ENCODE measurements at regions not wholly inside any gene's neighbourhood (a gene's known extent, or its start where the extent isn't known, plus 50 kb on each side); places are given as distances from the start of the nearest gene placed in this dataset.
"Not testable (repeated sequence)": the region's sequence is repeated elsewhere in the genome, so short reads cannot be mapped to it uniquely, and the experiment has no call there.

DNA sequence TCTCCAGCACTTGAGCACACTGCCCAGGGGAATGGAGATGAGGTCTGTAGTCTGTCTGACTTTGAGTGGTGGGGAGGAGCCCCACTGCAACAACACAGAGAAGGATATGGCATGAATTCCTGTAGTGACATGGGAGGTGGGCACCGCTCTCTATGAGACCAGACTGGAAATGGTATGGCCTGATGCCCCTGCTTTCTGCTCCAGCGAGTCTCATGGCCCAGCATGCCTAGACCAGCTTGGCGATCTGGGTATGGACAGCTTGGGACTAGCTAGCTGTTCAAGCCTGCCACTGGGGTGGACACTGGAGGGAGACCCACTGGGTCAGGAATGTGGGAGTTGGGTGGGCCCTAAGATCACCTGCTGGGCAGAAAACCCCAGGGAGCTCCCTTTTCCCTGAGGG is 477.8 kb upstream of the SEL1L start:
- ATAC-seq (replicated peaks in 1 of 2) = no peak
- DNase-seq = no peak
- Mint-ChIP-seq H3K27ac (no peak overlapping the region), H3K27me3 (ENCODE audit: low read depth) (no peaks in the 10 kb centered on the region), H3K4me3 (no peak overlapping the region), H3K36me3 (ENCODE audit: insufficient read depth in 2 of 2) (no peaks in the 10 kb centered on the region), H3K9me3 (peaks cover 2 to 4% of the 10 kb centered on the region in 2 donors), H3K4me1 (ENCODE audit: low read depth) (no peaks in the 10 kb centered on the region)

GRCh38 chr14:82029038-82029437 is 495.4 kb upstream of the SEL1L start:
- Mint-ChIP-seq H3K27me3 (ENCODE audit: low read depth) (no peaks in the 10 kb centered on the region), H3K27ac (no peak overlapping the region), H3K36me3 (ENCODE audit: insufficient read depth in 2 of 2) (peaks cover 0 to 3% of the 10 kb centered on the region in 2 donors), H3K4me1 (ENCODE audit: low read depth) (no peaks in the 10 kb centered on the region), H3K4me3 (no peak overlapping the region), H3K9me3 (peaks cover 11% of the 10 kb centered on the region in 2 donors)
- ATAC-seq (replicated peaks in 1 of 2) = no peak
- DNase-seq = no peak

- no peaks in the 10 kb centered on the region for H3K4me1 Mint-ChIP-seq (ENCODE audit: low read depth)
- no peaks in the 10 kb centered on the region for H3K27me3 Mint-ChIP-seq (ENCODE audit: low read depth)
- ATAC-seq (replicated peaks in 1 of 2) = no peak
These were observed 501.7 kb upstream of the SEL1L start for GRCh38 chr14:82035397-82035796.

DNA sequence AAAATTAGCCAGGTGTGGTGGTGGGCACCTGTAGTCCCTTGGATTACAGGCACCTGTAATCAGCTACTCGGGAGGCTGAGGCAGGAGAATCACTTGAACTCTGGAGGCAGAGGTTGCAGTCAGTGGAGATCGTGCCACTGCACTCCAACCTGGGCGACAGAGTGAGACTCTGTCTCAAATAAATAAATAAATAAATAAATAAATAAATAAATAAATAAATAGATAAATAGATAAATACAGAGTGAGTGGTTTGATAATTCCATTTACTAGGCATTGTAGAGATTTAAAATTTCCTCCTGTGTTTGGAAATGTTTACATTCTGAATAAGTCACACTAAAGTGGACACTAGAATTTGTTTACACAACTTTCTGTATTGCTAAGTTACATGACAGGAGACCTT is 504.4 kb upstream of the SEL1L start:
- not testable (repeated sequence) for ATAC-seq (replicated peaks in 1 of 2); H3K27ac Mint-ChIP-seq; H3K9me3 Mint-ChIP-seq; DNase-seq; H3K4me1 Mint-ChIP-seq (ENCODE audit: low read depth); H3K27me3 Mint-ChIP-seq (ENCODE audit: low read depth); H3K36me3 Mint-ChIP-seq (ENCODE audit: insufficient read depth in 2 of 2); H3K4me3 Mint-ChIP-seq

More at GRCh38 chr14:82035397-82035796, 501.7 kb upstream of the SEL1L start:
- DNase-seq = no peak
- Mint-ChIP-seq H3K4me3 (no peak overlapping the region), H3K9me3 (peaks cover 2% of the 10 kb centered on the region in 2 donors), H3K36me3 (ENCODE audit: insufficient read depth in 2 of 2) (no peaks in the 10 kb centered on the region), H3K27ac (no peak overlapping the region)

GRCh38 chr14:82045339-82045738 is 511.7 kb upstream of the SEL1L start:
- Mint-ChIP-seq H3K9me3 (peaks cover 0 to 6% of the 10 kb centered on the region in 2 donors), H3K27ac (no peak overlapping the region), H3K4me1 (ENCODE audit: low read depth) (no peaks in the 10 kb centered on the region), H3K27me3 (ENCODE audit: low read depth) (no peaks in the 10 kb centered on the region), H3K4me3 (no peak overlapping the region), H3K36me3 (ENCODE audit: insufficient read depth in 2 of 2) (peaks cover 0 to 3% of the 10 kb centered on the region in 2 donors)
- no peak for DNase-seq
- ATAC-seq (replicated peaks in 1 of 2) = no peak

- H3K9me3 Mint-ChIP-seq = peaks cover 0 to 10% of the 10 kb centered on the region in 2 donors
- no peak overlapping the region for H3K27ac Mint-ChIP-seq
- H3K4me3 Mint-ChIP-seq = no peak overlapping the region
- peaks cover 0 to 3% of the 10 kb centered on the region in 2 donors for H3K36me3 Mint-ChIP-seq (ENCODE audit: insufficient read depth in 2 of 2)
- no peak for ATAC-seq (replicated peaks in 1 of 2)
- DNase-seq = no peak
- H3K27me3 Mint-ChIP-seq (ENCODE audit: low read depth) = no peaks in the 10 kb centered on the region
- no peaks in the 10 kb centered on the region for H3K4me1 Mint-ChIP-seq (ENCODE audit: low read depth)
These were observed 513.0 kb upstream of the SEL1L start for GRCh38 chr14:82046512-82047226.

GRCh38 chr14:82047777-82048470 is 514.3 kb upstream of the SEL1L start:
- Mint-ChIP-seq H3K4me3 (no peak overlapping the region), H3K36me3 (ENCODE audit: insufficient read depth in 2 of 2) (peaks cover 0 to 3% of the 10 kb centered on the region in 2 donors), H3K27ac (no peak overlapping the region), H3K9me3 (peaks cover 0 to 10% of the 10 kb centered on the region in 2 donors), H3K4me1 (ENCODE audit: low read depth) (no peaks in the 10 kb centered on the region), H3K27me3 (ENCODE audit: low read depth) (no peaks in the 10 kb centered on the region)
- ATAC-seq (replicated peaks in 1 of 2) = no peak
- DNase-seq = no peak

- H3K4me3 Mint-ChIP-seq = no peak overlapping the region
- H3K27me3 Mint-ChIP-seq (ENCODE audit: low read depth) = no peaks in the 10 kb centered on the region
- no peak overlapping the region for H3K27ac Mint-ChIP-seq
- H3K9me3 Mint-ChIP-seq = peaks cover 2 to 13% of the 10 kb centered on the region in 2 donors
- ATAC-seq (replicated peaks in 1 of 2) (no peak), DNase-seq (no peak)
- peaks cover 0 to 3% of the 10 kb centered on the region in 2 donors for H3K36me3 Mint-ChIP-seq (ENCODE audit: insufficient read depth in 2 of 2)
- no peaks in the 10 kb centered on the region for H3K4me1 Mint-ChIP-seq (ENCODE audit: low read depth)
These were observed 519.1 kb upstream of the SEL1L start for GRCh38 chr14:82052778-82053177.

DNA sequence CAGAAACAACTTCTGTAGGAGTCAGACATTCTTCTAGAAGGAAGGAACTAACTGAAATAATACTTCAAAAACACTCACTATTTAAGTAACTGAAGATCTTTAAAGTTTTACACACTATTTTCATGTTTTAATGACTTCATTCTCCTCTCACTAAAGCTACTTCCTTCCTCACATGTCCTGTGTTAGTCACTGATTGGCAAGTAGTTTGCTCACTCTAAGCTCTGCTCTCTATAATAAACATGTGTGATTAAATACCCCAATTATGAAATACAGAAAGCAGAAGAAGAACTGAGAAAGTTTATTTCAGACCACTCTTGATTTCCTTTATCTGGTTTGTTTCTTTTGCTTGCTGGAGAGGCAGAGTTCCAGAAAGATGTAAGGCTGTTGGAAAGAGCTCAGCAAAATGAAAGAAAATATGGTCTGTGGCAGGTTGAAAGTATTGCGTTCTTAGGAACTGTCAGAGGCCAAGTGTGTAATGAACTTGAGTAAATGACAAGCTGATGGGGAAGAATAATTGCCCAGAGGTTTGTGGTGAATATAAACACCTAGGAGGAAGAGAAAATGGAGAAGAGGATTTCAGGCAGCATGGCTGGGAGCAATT is 522.0 kb upstream of the SEL1L start:
- no peak overlapping the region for H3K4me3 Mint-ChIP-seq
- no peak overlapping the region for H3K27ac Mint-ChIP-seq
- H3K4me1 Mint-ChIP-seq (ENCODE audit: low read depth) = no peaks in the 10 kb centered on the region
- DNase-seq (no peak), ATAC-seq (replicated peaks in 1 of 2) (no peak)
- no peaks in the 10 kb centered on the region for H3K27me3 Mint-ChIP-seq (ENCODE audit: low read depth)
- H3K9me3 Mint-ChIP-seq = peaks cover 5 to 9% of the 10 kb centered on the region in 2 donors
- no peaks in the 10 kb centered on the region for H3K36me3 Mint-ChIP-seq (ENCODE audit: insufficient read depth in 2 of 2)

GRCh38 chr14:82060219-82060618 is 526.6 kb upstream of the SEL1L start:
- Mint-ChIP-seq H3K4me1 (ENCODE audit: low read depth) (no peaks in the 10 kb centered on the region), H3K27me3 (ENCODE audit: low read depth) (no peaks in the 10 kb centered on the region), H3K9me3 (peaks cover 15 to 22% of the 10 kb centered on the region in 2 donors), H3K36me3 (ENCODE audit: insufficient read depth in 2 of 2) (peaks cover 2% of the 10 kb centered on the region in 2 donors), H3K4me3 (no peak overlapping the region), H3K27ac (no peak overlapping the region)
- ATAC-seq (replicated peaks in 1 of 2) (no peak), DNase-seq (no peak)

DNA sequence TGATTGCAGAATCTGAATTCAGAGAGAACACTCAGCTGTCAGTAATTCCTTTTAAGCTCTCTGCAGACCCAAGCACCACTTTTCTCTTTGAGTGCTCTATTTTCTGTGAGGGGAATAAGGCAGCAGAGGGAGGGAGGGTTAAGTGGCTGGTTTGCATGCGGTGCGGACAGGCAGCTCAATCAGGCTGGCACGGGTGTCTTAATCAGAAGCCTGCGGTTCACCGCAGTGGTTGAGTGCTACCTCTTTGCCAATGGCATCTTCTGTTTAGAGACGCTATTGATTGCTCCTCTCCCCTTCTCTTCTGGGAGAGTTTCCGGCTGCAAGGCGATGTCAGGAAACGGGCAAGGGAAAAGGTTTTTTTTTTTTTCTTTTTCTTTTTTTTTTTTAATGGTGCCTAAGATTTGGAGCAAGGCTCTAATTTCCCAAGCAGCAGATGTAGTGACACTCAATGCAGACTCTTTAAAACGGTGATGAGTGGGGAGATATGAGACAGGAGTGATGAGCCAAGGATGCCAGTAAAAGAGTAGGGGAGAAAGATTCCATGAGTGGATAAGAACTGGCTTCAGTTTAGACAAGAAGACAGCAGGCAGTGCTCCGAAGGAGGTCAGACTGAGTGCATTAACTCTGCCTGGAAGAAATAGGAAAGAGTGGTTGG is 533.7 kb upstream of the SEL1L start:
- Mint-ChIP-seq H3K4me1 (ENCODE audit: low read depth) (no peaks in the 10 kb centered on the region), H3K9me3 (peaks cover 15 to 23% of the 10 kb centered on the region in 2 donors), H3K36me3 (ENCODE audit: insufficient read depth in 2 of 2) (peaks cover 0 to 3% of the 10 kb centered on the region in 2 donors), H3K27me3 (ENCODE audit: low read depth) (no peaks in the 10 kb centered on the region), H3K4me3 (no peak overlapping the region), H3K27ac (no peak overlapping the region)
- ATAC-seq (replicated peaks in 1 of 2) = no peak
- no peak for DNase-seq

DNA sequence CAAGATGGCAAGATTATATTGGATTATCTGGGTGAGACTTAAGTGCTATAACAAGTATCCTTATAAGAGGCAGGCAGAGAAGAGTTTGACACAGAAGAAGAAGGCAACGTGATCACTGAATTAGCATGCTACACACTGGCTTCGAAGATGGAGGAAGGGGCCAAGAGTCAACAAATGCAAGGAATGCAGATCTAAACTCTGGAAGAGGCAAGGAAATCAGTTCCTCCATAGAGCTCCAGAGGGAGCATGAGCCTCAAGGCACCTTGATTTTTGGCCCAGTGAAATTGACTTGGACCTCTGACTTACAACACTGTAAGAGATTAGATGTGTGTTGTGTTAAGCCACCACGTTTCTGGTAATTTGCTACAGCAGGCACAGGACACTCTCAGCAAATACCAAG is 536.4 kb upstream of the SEL1L start:
- H3K9me3 Mint-ChIP-seq = peaks cover 8 to 10% of the 10 kb centered on the region in 2 donors
- H3K4me1 Mint-ChIP-seq (ENCODE audit: low read depth) = no peaks in the 10 kb centered on the region
- ATAC-seq (replicated peaks in 1 of 2) = no peak
- H3K4me3 Mint-ChIP-seq = no peak overlapping the region
- peaks cover 0 to 1% of the 10 kb centered on the region in 2 donors for H3K36me3 Mint-ChIP-seq (ENCODE audit: insufficient read depth in 2 of 2)
- no peak for DNase-seq
- H3K27me3 Mint-ChIP-seq (ENCODE audit: low read depth) = no peaks in the 10 kb centered on the region
- no peak overlapping the region for H3K27ac Mint-ChIP-seq

DNA sequence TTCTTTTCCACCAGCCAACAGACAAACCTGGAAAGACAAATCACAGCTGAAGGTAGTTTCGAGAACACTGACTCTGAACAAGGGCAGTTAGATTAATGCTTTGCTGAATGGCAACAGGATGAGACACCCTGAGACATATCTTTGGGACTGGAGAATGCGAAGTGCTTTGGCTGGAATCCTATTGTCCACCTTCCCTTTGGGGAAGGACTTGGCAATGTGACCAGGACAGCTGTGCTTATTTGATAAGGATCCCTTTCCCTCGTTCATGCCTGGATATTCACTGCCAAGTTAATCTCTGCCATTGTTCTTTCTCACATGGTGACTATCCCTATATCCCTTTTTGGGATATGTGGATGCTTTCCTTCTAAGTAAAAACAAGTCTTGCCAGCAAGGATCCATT is 537.1 kb upstream of the SEL1L start:
- Mint-ChIP-seq H3K4me1 (ENCODE audit: low read depth) (no peaks in the 10 kb centered on the region), H3K27ac (no peak overlapping the region), H3K4me3 (no peak overlapping the region), H3K36me3 (ENCODE audit: insufficient read depth in 2 of 2) (peaks cover 0 to 1% of the 10 kb centered on the region in 2 donors), H3K27me3 (ENCODE audit: low read depth) (no peaks in the 10 kb centered on the region), H3K9me3 (peaks cover 4 to 9% of the 10 kb centered on the region in 2 donors)
- no peak for DNase-seq
- no peak for ATAC-seq (replicated peaks in 1 of 2)

Measured in activated T-cell treated with anti-CD3 and anti-CD28 coated beads, Interleukin-2, amount 50 U/mL, for 72 hours (primary cell).